GM20000 (cell line): ENCODE measurements at regions not wholly inside any gene's neighbourhood (a gene's known extent, or its start where the extent isn't known, plus 50 kb on each side); places are given as distances from the start of the nearest gene placed in this dataset.

ENCODE experiments used
- DNase-seq: peaks from one replicate; pipeline ENCODE4 v3.0.0; 2012; ENCODE audit warnings: low spot score
- CTCF ChIP-seq: IDR thresholded peaks from 2 replicates; pipeline ENCODE4 v1.5.1; 2012; ENCODE audit warnings: mild to moderate bottlenecking, control low read depth; ENCODE audit errors: extremely low read depth, missing control alignments

GRCh38 chr14:39568809-39569538 is 136.7 kb upstream of the FBXO33 start:
- no peak for TF ChIP-seq CTCF
- DNase-seq: peak; percentile 5

- no peak for TF ChIP-seq CTCF
- no peak for DNase-seq
These were observed 134.6 kb upstream of the FBXO33 start for GRCh38 chr14:39566795-39567194.

GRCh38 chr14:39563361-39563760 is 131.1 kb upstream of the FBXO33 start:
- no peak for TF ChIP-seq CTCF
- DNase-seq: no peak

GRCh38 chr14:39562175-39562574 is 129.9 kb upstream of the FBXO33 start:
- DNase-seq: no peak
- no peak for TF ChIP-seq CTCF

- no peak for TF ChIP-seq CTCF
- DNase-seq: no peak
These were observed 126.3 kb upstream of the FBXO33 start for GRCh38 chr14:39558525-39558924.

GRCh38 chr14:39555749-39556148 is 123.5 kb upstream of the FBXO33 start:
- TF ChIP-seq CTCF: no peak
- DNase-seq: no peak

- TF ChIP-seq CTCF: no peak
- DNase-seq: no peak
These were observed 122.3 kb upstream of the FBXO33 start for GRCh38 chr14:39554576-39554975.
